Activated CD4-positive, alpha-beta T cell treated with anti-CD3 and anti-CD28 coated beads, Interleukin-2, amount 10 ng/mL, durations not matched to agents 7 days and 5 days (primary cell): ENCODE measurements at regions not wholly inside any gene's neighbourhood (a gene's known extent, or its start where the extent isn't known, plus 50 kb on each side); places are given as distances from the start of the nearest gene placed in this dataset.

Experiments used
- CTCF ChIA-PET: fragments of 350-600 bp; sonication (Branson Sonifier 250); formaldehyde crosslinking; loops from one replicate; lab custom pipeline; 2021; ENCODE audit warnings: antibody characterized with exemption; lab: Charles Lee
- POLR2A ChIA-PET: fragments of 350-600 bp; sonication (Branson Sonifier 250); formaldehyde crosslinking; loops from one replicate; lab custom pipeline; 2021; ENCODE audit warnings: antibody characterized with exemption; lab: Charles Lee
- DNase-seq: peaks from one replicate; pipeline ENCODE4 v3.0.0-alpha.2; 2020
- H3K27ac Mint-ChIP-seq: one replicate; pipeline ENCODE4 v1.8.0; 2021; ENCODE audit warnings: mild to moderate bottlenecking, moderate library complexity, mixed read lengths
- H3K27me3 Mint-ChIP-seq: one replicate; pipeline ENCODE4 v1.8.0; 2021; ENCODE audit warnings: mixed read lengths
- H3K36me3 Mint-ChIP-seq: one replicate; pipeline ENCODE4 v1.8.0; 2021; ENCODE audit warnings: low read depth, mixed read lengths
- H3K4me1 Mint-ChIP-seq: one replicate; pipeline ENCODE4 v1.8.0; 2021; ENCODE audit warnings: mixed read lengths
- H3K4me3 Mint-ChIP-seq: one replicate; pipeline ENCODE4 v1.8.0; 2021; ENCODE audit warnings: mild to moderate bottlenecking, moderate library complexity, mixed read lengths
- H3K9me3 Mint-ChIP-seq: one replicate; pipeline ENCODE4 v1.8.0; 2021; ENCODE audit warnings: mixed read lengths

DNA sequence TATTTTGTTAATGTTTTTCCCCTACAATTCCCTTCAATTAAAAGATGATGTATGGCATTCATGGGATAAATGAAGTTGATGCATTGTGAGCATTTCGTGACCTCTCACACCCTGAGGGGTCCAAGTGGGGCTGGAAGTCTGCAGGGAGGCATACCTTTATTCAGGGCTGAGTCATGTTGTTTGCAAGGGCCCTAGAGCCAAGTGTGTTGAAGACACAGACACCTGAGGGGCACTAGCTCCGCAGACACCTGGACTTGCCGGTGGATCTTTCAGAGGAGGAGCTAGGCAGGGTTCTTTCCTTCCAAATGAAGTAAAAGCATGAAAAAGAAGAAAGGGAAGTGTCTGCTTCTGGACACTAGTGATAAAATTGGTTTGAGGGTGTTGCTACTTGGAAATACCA is 57.0 kb upstream of the RGS7 start:
- H3K27me3 Mint-ChIP-seq = no peaks in the 10 kb centered on the region
- DNase-seq = no peak
- H3K4me1 Mint-ChIP-seq = no peaks in the 10 kb centered on the region
- ChIA-PET POLR2A (no interaction called here), CTCF (interaction anchor here (0.6 kb wide), 1 partner anchor 979 kb away, joined by 3 read pairs; no protein-coding TSS in a partner anchor)
- no peaks in the 10 kb centered on the region for H3K9me3 Mint-ChIP-seq
- no peak overlapping the region for H3K27ac Mint-ChIP-seq
- H3K36me3 Mint-ChIP-seq = no peaks in the 10 kb centered on the region
- H3K4me3 Mint-ChIP-seq = no peak overlapping the region

DNA sequence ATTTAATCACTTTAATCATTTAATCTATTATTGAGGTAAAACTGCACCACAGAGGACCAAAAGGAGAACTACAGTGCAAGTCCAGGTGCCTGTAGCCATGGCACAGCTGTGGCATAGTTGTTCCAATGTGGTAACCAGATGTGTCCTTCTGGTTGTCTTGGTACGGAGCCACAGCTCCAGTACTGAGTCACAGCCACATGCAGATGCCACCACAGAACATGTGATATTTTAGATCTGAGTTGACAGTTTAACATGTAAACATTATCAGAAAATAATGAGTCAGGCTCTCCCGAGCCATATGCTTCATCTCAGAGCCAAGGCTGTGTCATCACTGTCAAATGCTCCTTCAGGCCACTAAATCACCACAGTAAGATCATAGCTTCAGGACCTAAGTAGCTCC is 56.4 kb upstream of the RGS7 start:
- DNase-seq = no peak

DNA sequence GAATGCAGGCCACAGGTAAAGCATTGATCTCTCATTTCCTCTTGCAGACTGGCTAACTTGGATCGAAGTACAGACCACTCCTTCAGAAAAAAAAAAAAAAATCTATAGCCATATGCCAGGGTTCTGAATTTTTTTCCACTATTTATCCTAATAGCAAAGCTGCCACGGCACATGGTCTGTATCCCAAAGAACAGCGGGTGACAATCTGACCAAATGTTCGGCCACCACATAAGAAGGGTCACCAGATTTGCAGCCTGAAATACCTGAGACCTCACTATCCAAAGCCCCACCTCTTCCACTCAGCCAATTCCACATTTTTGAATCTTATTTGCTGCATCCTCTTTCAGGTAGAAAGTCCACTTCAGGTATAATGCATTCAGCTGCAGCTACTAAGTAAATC is 55.6 kb upstream of the RGS7 start:
- H3K36me3 Mint-ChIP-seq = no peaks in the 10 kb centered on the region
- CTCF ChIA-PET = no interaction called here
- H3K4me1 Mint-ChIP-seq = no peaks in the 10 kb centered on the region
- no peaks in the 10 kb centered on the region for H3K9me3 Mint-ChIP-seq
- no peaks in the 10 kb centered on the region for H3K27me3 Mint-ChIP-seq
- POLR2A ChIA-PET = no interaction called here
- no peak for DNase-seq
- H3K4me3 Mint-ChIP-seq = no peak overlapping the region
- no peak overlapping the region for H3K27ac Mint-ChIP-seq

More for the DNA sequence above, 56.4 kb upstream of the RGS7 start:
- CTCF ChIA-PET = interaction anchor here (0.6 kb wide), 1 partner anchor 979 kb away, joined by 3 read pairs; no protein-coding TSS in a partner anchor
- POLR2A ChIA-PET = interaction anchor here (0.6 kb wide), 1 partner anchor 9 kb away, joined by 11 read pairs; no protein-coding TSS in a partner anchor
- H3K9me3 Mint-ChIP-seq = no peaks in the 10 kb centered on the region
- H3K27me3 Mint-ChIP-seq = no peaks in the 10 kb centered on the region
- no peaks in the 10 kb centered on the region for H3K36me3 Mint-ChIP-seq
- no peaks in the 10 kb centered on the region for H3K4me1 Mint-ChIP-seq
- no peak overlapping the region for H3K4me3 Mint-ChIP-seq
- H3K27ac Mint-ChIP-seq = no peak overlapping the region

DNA sequence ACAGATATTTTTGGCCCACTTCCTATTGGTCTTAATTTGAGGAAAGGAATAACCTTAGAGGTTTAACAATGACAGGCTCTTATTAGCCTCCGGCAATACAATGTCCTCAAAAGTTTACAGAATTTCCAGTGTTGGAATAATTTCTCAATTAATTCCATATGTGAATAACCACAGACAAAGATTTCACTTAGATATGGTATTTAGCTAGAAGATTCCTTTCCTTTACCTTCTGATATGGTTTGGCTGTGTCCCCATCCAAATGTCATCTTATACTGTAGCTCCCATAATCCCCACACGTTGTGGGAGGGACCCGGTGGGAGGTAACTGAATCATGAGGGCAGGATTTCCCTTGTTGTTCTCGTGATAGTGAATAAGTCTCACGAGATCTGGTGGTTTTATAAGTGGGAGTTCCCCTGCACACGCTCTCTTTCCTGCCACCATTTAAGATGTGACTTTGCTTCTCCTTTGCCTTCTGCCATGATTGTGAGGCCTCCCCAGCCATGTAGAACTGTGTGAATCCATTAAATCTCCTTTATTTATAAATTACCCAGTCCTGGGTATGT is 54.9 kb upstream of the RGS7 start:
- POLR2A ChIA-PET = no interaction called here
- no peaks in the 10 kb centered on the region for H3K36me3 Mint-ChIP-seq
- no peak overlapping the region for H3K4me3 Mint-ChIP-seq
- DNase-seq = no peak
- no peak overlapping the region for H3K27ac Mint-ChIP-seq
- no peaks in the 10 kb centered on the region for H3K9me3 Mint-ChIP-seq
- H3K27me3 Mint-ChIP-seq = no peaks in the 10 kb centered on the region
- H3K4me1 Mint-ChIP-seq = no peaks in the 10 kb centered on the region
- CTCF ChIA-PET = no interaction called here

DNA sequence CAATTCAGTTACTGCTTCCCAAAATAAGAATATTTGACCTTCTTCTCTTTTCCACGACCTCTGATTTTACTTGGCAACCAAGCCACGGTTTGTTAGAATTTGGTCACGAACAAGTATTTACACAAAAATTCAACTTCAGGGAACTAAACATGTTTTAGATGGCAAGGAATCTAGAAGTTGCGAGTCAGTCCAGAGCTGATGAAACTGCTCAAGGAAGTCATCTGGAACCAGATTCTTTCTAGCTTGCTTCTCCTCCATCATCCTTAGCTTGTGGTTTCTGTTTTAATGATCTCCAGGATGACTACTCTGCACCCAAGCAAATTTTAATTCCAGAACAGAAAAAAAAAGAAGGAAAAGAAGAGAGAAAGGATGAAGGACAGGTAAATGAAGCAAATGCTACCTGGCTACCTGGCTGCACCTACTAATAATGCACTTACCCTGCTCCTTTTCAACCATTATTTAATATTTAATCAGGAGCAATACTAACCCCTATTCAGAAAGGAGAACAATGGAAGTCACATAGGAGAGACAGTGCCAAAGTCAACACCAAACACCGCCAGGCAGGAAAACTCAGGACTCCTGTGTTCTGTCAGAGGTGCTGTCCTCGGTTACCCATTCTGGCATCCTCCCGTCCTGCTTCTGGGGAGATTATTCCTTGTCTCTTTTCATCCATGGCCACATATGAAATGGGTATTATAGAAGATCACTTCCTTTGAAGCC is 54.2 kb upstream of the RGS7 start:
- H3K4me3 Mint-ChIP-seq = no peak overlapping the region
- H3K9me3 Mint-ChIP-seq = no peaks in the 10 kb centered on the region
- POLR2A ChIA-PET = no interaction called here
- H3K36me3 Mint-ChIP-seq = no peaks in the 10 kb centered on the region
- CTCF ChIA-PET = interaction anchor here (0.5 kb wide), 1 partner anchor 438 kb away, joined by 3 read pairs; no protein-coding TSS in a partner anchor
- no peaks in the 10 kb centered on the region for H3K4me1 Mint-ChIP-seq
- no peaks in the 10 kb centered on the region for H3K27me3 Mint-ChIP-seq
- no peak overlapping the region for H3K27ac Mint-ChIP-seq
- no peak for DNase-seq

DNA sequence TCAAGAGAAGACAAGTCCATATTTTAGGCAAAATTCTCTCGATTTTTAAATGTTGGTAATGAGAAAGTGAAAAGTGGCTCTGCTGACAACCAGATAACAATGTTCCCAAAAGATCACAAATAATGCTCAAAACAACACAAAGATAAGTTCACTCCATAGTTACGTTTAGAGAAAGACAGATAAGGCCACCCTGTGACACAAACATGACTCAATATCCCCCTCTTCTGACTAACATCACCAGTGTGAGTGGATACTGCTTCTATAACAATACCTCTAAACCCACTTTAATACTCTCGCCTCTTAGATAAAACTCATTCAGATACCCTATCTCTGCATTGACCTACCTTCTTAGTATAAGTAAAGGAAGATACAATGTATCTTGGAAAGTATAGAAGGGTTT is 51.2 kb upstream of the RGS7 start:
- ChIA-PET POLR2A (no interaction called here), CTCF (no interaction called here)
- Mint-ChIP-seq H3K4me1 (no peaks in the 10 kb centered on the region), H3K9me3 (no peaks in the 10 kb centered on the region), H3K36me3 (no peaks in the 10 kb centered on the region), H3K4me3 (no peak overlapping the region), H3K27ac (no peak overlapping the region), H3K27me3 (no peaks in the 10 kb centered on the region)
- DNase-seq = no peak
